ENCODE measurements at regions not wholly inside any gene's neighbourhood (a gene's known extent, or its start where the extent isn't known, plus 50 kb on each side); places are given as distances from the start of the nearest gene placed in this dataset.

GRCh38 chr1:221150996-221151395 is 271.8 kb downstream of the HLX start:
- no peak for DNase-seq (ENCODE audit: low read depth in 4 of 4, low spot score in 3 of 4)

DNA sequence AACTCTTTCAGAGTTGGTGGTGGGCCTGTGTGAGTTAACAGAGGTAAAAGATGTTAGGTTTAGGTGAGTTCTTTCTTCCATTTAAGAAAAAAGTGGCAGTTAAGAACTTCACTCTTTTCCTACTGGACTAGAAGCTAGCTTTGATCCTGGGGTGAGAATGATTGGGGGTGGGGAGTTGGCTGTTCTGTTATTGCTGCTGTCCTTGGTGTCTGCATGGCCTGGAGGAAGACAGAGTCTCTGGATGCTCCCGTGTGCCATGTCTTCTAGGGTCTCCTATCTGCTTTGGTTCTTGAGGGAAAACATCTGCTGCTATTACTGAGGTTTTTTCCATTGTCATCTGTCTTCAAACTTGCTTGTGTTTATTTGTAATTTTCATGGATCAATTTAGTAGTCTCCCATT is 275.7 kb downstream of the HLX start:
- DNase-seq (ENCODE audit: low read depth in 4 of 4, low spot score in 3 of 4) = no peak

- DNase-seq (ENCODE audit: low read depth in 4 of 4, low spot score in 3 of 4) = no peak
Measured at GRCh38 chr1:221157026-221157761, 278.0 kb downstream of the HLX start.

GRCh38 chr1:221159608-221160007 is 280.4 kb downstream of the HLX start:
- no peak for DNase-seq (ENCODE audit: low read depth in 4 of 4, low spot score in 3 of 4)

DNA sequence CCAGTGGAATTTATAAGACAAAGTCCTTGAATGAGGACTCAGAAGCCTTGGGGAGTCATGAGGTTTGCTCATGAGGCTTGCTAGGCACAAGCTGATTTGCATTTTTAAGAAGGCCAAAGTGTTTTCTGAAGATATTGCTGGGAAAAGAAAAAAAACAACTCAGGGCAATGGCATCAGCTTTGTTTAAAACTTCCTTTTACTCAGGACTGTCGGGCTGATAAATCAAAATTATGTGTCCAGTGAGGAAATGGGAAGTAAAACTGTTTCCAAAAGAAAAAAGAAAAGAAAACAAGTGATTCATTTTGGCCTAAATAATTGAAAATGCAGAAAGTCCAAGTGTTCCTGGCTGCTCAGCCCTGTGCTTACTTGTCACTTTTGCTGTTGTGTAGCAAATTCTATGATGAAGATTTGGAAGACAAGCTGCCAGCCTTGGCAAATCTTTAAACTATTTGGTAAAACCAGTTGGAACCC is 282.4 kb downstream of the HLX start:
- no peak for DNase-seq (ENCODE audit: low read depth in 4 of 4, low spot score in 3 of 4)

DNA sequence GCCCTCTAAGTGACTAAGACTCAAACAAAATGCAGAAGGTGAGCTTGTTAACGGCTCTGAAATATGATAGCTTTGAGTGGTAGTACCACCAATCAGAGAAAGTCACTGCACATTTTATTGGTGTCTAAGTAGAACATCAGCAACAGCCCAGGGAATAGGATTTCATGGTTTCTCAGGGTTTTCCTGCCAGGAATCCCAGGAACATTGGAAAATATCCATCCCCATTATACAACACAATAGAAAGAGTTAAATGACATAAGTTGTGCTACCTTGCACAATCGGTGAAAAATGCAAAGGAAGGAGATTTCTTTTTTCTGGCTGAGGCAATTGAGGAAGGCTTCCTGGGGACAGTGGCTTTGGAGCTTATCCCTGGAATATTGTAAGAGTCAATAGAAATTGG is 283.1 kb downstream of the HLX start:
- DNase-seq (ENCODE audit: low read depth in 4 of 4, low spot score in 3 of 4) = no peak

DNA sequence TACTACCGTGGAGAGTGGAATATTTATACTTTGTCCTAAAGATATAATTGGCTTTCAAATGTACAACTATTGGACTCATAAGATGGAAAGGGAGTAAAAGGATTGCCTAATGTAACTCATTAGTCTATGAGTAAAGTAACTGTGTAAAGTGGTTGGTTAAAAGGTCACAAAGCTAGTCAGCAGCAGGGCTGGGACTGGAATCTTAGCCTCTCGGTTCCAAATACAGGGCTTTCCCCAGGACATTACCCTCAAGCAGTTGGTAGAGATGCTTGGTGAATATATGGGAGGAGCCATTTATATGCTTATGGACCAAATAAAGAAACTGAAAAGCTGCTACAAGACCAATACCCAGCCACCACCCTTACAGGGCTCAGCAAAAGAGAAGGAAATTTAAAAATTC is 283.7 kb downstream of the HLX start:
- DNase-seq (ENCODE audit: low read depth in 4 of 4, low spot score in 3 of 4) = no peak

GRCh38 chr1:221164029-221164428 is 284.8 kb downstream of the HLX start:
- DNase-seq (ENCODE audit: low read depth in 4 of 4, low spot score in 3 of 4) = no peak

GRCh38 chr1:221164951-221165838 is 286.0 kb downstream of the HLX start:
- no peak for DNase-seq (ENCODE audit: low read depth in 4 of 4, low spot score in 3 of 4)

GRCh38 chr1:221165839-221166500 is 286.7 kb downstream of the HLX start:
- no peak for DNase-seq (ENCODE audit: low read depth in 4 of 4, low spot score in 3 of 4)

- no peak for DNase-seq (ENCODE audit: low read depth in 4 of 4, low spot score in 3 of 4)
Measured at GRCh38 chr1:221166559-221167318, 287.5 kb downstream of the HLX start.

- no peak for DNase-seq (ENCODE audit: low read depth in 4 of 4, low spot score in 3 of 4)
Measured at GRCh38 chr1:221169447-221169889, 290.2 kb downstream of the HLX start.

DNA sequence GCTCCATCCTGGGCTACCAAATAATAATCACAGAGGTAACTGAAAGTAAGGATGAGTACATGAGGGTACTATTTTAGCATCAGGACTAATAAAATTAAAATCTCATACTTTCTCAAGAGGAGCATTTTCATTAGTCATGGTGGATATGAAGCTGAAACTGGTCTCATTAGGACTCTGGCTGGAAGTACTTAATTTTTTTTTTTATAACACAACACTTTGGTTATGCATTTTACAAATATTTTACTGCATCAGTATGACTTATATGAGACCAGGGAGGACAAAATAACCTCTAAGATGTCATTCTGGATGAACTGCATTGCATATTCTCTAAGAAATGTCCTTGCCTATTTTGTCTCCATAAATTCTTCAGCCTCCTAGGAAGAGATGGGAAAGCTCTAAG is 290.9 kb downstream of the HLX start:
- DNase-seq (ENCODE audit: low read depth in 4 of 4, low spot score in 3 of 4) = no peak

GRCh38 chr1:221171768-221172167 is 292.5 kb downstream of the HLX start:
- no peak for DNase-seq (ENCODE audit: low read depth in 4 of 4, low spot score in 3 of 4)

GRCh38 chr1:221172841-221173240 is 293.6 kb downstream of the HLX start:
- DNase-seq (ENCODE audit: low read depth in 4 of 4, low spot score in 3 of 4) = no peak

DNA sequence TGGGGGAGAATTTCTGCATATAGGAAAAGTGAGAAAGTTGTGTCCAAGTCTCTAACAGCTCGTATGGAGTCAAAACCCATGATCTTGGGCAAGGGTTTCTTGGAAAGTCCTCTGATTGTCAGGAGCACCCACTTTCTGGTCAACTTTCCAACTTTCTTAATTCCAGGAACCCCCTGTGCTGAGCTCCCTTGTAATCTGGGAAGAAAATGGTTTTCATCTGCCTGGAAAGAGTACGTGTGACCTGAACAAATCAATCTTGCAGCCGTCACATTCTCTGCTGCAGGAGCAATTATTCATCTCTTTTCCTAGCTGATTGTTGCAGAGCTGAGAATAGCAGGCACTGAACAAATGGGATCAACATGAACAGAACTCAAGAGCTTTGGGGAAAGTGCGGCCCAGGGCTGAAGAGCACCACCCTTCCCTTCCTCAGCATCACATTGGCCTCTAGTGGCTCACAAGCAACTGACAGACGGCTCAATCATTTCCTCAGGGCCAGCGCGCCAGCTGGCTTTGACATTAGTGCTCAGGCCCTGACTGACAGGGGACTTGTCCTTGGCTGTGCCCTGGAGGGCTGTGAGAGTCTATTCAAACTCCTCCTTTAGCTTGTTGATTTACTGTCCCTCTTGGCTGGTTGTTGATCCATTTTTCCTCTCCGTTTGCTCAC is 295.2 kb downstream of the HLX start:
- no peak for DNase-seq (ENCODE audit: low read depth in 4 of 4, low spot score in 3 of 4)

DNA sequence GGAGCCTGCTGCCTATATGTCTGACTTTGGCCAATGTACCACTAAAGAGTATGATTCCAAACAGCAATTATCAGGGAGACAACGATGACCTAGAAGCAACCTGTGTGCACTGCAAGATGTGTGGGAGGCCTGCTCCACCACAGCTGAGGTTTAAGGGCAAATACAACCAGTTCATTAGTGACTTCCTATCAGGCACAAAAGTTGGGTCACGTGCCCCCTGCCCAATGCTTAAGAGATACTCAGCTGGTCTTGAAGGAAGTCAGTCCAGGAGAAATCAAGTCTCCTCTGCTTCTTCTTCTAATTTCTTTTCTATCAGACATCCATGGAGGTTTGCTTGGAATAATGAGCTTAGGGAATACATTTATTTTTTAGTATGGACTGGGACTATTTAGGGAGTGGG is 296.0 kb downstream of the HLX start:
- no peak for DNase-seq (ENCODE audit: low read depth in 4 of 4, low spot score in 3 of 4)

DNA sequence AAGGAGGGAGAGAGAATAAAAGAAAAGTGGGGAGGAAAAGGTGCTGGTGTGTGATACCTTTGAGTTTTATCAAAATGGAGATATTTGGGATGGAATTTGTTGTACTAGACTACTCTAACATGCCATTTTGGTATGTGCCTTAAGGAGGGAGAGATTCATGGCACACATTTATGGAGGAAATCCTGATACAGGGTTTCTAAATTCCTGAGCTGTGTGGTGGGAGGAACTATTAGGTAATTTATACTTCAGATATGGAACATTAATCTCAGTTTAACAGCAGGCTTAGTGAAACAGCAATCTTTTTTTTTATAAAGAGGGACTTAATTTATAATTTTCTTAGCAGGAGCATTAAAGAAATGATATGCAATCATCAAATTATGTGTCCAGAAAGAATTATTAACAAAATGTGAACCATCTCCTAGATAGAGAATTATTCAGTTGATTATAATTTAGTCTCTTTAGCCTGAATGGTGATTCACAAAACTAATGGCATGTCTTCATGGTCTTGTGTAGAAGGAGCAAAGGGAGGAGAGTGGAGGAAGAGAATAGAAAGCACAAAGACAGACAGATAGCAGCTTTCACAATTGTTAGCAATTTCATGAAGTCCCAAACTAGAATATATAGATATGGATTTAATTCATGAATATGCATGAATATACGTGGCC is 301.6 kb downstream of the HLX start:
- peak in 1 of 4 donors; percentile 10 for DNase-seq (ENCODE audit: low read depth in 4 of 4, low spot score in 3 of 4)

GRCh38 chr1:221182791-221183533 is 303.7 kb downstream of the HLX start:
- no peak for DNase-seq (ENCODE audit: low read depth in 4 of 4, low spot score in 3 of 4)

All from right renal pelvis (tissue), 4 donors.